ENCODE measurements at regions not wholly inside any gene's neighbourhood (a gene's known extent, or its start where the extent isn't known, plus 50 kb on each side); places are given as distances from the start of the nearest gene placed in this dataset.
"Not testable (repeated sequence)": the region's sequence is repeated elsewhere in the genome, so short reads cannot be mapped to it uniquely, and the experiment has no call there.

DNA sequence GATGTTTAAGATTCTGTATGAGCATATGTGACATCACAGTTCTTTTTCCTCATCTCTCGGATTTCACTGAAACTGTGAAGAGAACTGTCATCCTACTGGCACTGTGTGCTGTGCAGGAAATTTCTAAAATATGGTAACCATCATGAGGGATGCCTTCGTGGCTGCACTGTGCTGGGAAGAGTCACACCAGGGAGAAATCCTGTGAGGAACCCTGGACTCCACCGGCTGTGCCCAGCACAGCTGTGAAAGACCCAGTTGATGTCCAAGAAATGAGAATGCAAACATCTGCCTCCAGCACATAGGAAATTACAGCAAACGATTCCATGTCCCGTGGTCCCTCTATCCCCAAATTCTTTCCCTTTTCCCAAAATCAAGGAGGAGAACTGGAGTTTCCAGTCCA is 475.4 kb downstream of the GOLGA6L6 start:
- CTCF ChIA-PET = not testable (repeated sequence)

DNA sequence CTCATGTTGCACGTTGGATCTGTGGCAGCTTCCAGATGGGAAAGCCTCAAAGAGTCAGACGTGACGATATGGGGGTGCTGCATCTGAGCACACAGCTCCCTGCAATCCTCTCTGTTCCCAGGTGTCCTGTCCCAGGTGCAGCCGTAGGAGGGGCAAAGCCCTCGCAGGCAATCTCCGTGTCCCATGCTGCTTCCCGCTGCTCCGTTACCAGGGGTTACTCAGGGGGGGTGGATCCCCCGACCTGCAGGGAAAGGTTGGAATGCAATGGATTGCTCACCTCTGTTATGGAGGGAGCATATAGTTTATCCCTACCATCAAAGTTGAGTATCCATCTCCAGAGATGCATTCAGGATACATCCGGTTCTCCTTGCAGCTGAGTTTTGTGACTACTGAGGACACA is 476.1 kb downstream of the GOLGA6L6 start:
- H3K27me3 Mint-ChIP-seq (ENCODE audit: unreplicated experiment); H3K27ac Mint-ChIP-seq (ENCODE audit: unreplicated experiment); H3K36me3 Mint-ChIP-seq (ENCODE audit: insufficient read depth, unreplicated experiment); H3K4me3 Mint-ChIP-seq (ENCODE audit: low read depth, unreplicated experiment); CTCF ChIA-PET; H3K9me3 Mint-ChIP-seq (ENCODE audit: low read depth, unreplicated experiment); DNase-seq; intact Hi-C loops (cut with micrococcal nuclease; ENCODE audit: unreplicated experiment); H3K4me1 Mint-ChIP-seq (ENCODE audit: low read depth, unreplicated experiment); BruUV-seq (replicated peaks): not testable (repeated sequence)

More for the DNA sequence above, 475.4 kb downstream of the GOLGA6L6 start:
- H3K4me3 Mint-ChIP-seq (ENCODE audit: low read depth, unreplicated experiment); H3K9me3 Mint-ChIP-seq (ENCODE audit: low read depth, unreplicated experiment); H3K36me3 Mint-ChIP-seq (ENCODE audit: insufficient read depth, unreplicated experiment); intact Hi-C loops (cut with micrococcal nuclease; ENCODE audit: unreplicated experiment); H3K27me3 Mint-ChIP-seq (ENCODE audit: unreplicated experiment); H3K27ac Mint-ChIP-seq (ENCODE audit: unreplicated experiment); DNase-seq; H3K4me1 Mint-ChIP-seq (ENCODE audit: low read depth, unreplicated experiment); BruUV-seq (replicated peaks): not testable (repeated sequence)

DNA sequence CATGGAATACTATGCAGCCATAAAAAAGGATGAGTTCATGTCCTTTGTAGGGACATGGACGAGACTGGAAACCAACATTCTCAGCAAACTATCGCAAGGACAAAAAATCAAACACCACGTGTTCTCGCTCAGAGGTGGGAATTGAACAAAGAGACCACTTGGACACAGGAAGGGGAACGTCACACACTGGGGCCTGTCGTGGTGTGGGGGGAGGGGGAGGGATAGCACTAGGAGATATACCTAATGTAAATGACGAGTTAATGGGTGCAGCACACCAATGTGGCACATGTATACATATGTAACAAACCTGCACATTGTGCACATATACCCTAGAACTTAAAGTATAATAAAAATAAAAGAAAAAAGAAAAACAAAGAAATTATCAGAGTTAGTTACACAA is 478.4 kb downstream of the GOLGA6L6 start:
- H3K36me3 Mint-ChIP-seq (ENCODE audit: insufficient read depth, unreplicated experiment); DNase-seq; H3K4me3 Mint-ChIP-seq (ENCODE audit: low read depth, unreplicated experiment); H3K4me1 Mint-ChIP-seq (ENCODE audit: low read depth, unreplicated experiment); H3K27me3 Mint-ChIP-seq (ENCODE audit: unreplicated experiment); intact Hi-C loops (cut with micrococcal nuclease; ENCODE audit: unreplicated experiment); H3K27ac Mint-ChIP-seq (ENCODE audit: unreplicated experiment); BruUV-seq (replicated peaks); CTCF ChIA-PET; H3K9me3 Mint-ChIP-seq (ENCODE audit: low read depth, unreplicated experiment): not testable (repeated sequence)

DNA sequence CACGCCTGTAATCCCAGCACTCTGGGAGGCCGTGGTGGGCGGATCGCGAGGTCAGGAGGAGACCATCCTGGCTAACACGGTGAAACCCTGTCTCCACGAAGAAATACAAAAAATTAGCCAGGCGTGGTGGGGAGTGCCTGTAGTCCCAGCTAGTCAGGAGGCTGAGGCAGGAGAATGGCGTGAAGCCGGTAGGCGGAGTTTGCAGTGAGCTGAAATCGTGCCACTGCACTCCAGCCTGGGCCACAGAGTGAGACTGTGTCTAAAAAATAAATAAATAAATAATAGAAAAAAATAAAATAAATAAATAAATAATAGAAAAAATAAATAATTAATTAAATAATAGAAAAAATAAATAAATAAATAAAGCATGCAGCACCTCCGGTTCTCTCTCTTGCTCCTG is 480.8 kb downstream of the GOLGA6L6 start:
- H3K9me3 Mint-ChIP-seq (ENCODE audit: low read depth, unreplicated experiment); DNase-seq; H3K4me1 Mint-ChIP-seq (ENCODE audit: low read depth, unreplicated experiment): not testable (repeated sequence)

DNA sequence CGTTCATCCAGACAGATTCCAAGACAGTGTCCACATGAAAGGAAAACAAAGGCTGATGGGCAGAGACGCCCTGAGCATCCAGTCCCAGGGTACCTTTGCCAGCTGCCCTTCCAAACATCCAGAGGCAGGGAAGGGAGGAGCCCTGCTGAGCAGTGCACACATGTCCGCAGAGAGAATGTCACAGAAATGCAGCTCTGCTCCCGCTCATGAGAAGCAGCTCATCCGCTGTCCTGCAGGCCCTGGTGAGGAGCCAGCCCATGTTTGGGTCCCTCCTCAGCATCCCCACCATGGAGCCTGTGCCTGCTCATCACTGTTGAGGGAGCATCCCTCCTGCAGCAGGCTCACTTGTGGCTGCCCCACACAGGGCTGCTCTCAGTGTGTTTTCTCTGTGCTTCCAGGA is 484.7 kb downstream of the GOLGA6L6 start:
- H3K9me3 Mint-ChIP-seq (ENCODE audit: low read depth, unreplicated experiment); H3K36me3 Mint-ChIP-seq (ENCODE audit: insufficient read depth, unreplicated experiment); H3K4me3 Mint-ChIP-seq (ENCODE audit: low read depth, unreplicated experiment); H3K4me1 Mint-ChIP-seq (ENCODE audit: low read depth, unreplicated experiment); H3K27me3 Mint-ChIP-seq (ENCODE audit: unreplicated experiment); intact Hi-C loops (cut with micrococcal nuclease; ENCODE audit: unreplicated experiment); H3K27ac Mint-ChIP-seq (ENCODE audit: unreplicated experiment); CTCF ChIA-PET; BruUV-seq (replicated peaks); DNase-seq: not testable (repeated sequence)

More for the DNA sequence above, 480.8 kb downstream of the GOLGA6L6 start:
- H3K4me3 Mint-ChIP-seq (ENCODE audit: low read depth, unreplicated experiment); intact Hi-C loops (cut with micrococcal nuclease; ENCODE audit: unreplicated experiment); H3K36me3 Mint-ChIP-seq (ENCODE audit: insufficient read depth, unreplicated experiment); BruUV-seq (replicated peaks); CTCF ChIA-PET; H3K27ac Mint-ChIP-seq (ENCODE audit: unreplicated experiment); H3K27me3 Mint-ChIP-seq (ENCODE audit: unreplicated experiment): not testable (repeated sequence)

DNA sequence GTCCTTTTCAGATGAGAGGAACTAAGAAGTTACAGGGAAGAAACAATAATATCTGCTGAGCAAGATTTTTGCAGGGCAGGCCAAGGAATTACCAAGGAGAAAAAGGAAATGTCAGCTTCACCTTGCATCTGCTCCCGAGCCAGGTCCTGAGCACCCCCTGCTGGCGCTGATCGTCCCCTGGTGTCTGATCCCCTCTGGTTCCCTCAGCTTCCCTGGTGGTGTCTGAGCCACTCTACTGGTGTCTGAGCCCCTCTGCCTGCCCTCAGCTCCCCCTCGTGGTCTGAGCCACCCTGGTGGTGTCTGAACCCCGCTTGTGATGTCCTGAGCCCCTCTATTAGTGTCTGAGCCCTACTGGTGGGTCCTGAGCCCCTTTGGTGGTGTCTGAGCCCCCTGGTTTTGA is 485.7 kb downstream of the GOLGA6L6 start:
- H3K27me3 Mint-ChIP-seq (ENCODE audit: unreplicated experiment); H3K4me1 Mint-ChIP-seq (ENCODE audit: low read depth, unreplicated experiment); H3K9me3 Mint-ChIP-seq (ENCODE audit: low read depth, unreplicated experiment); BruUV-seq (replicated peaks); H3K36me3 Mint-ChIP-seq (ENCODE audit: insufficient read depth, unreplicated experiment); H3K27ac Mint-ChIP-seq (ENCODE audit: unreplicated experiment); DNase-seq; intact Hi-C loops (cut with micrococcal nuclease; ENCODE audit: unreplicated experiment); H3K4me3 Mint-ChIP-seq (ENCODE audit: low read depth, unreplicated experiment); CTCF ChIA-PET: not testable (repeated sequence)

DNA sequence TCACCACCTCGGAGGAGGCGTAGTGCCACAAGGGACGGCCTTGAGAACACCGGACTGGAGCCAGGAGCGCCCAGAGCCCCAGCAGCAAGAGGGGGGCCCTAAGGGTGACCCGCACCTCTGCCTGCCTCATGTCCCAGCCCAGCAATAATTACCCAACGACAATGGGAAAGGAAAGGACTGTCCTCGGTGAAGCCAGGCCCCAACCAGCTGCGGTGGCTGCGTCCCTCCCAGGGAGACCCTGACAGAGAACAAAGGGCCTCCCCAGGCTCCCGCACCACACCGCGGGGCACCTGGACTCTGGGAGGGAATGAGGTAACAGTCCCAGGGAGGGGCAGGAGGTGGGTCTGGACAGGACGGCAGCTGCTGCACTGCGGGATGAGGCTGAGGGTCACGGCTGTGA is 493.4 kb downstream of the GOLGA6L6 start:
- H3K27me3 Mint-ChIP-seq (ENCODE audit: unreplicated experiment); BruUV-seq (replicated peaks); H3K36me3 Mint-ChIP-seq (ENCODE audit: insufficient read depth, unreplicated experiment); CTCF ChIA-PET; H3K4me1 Mint-ChIP-seq (ENCODE audit: low read depth, unreplicated experiment); H3K4me3 Mint-ChIP-seq (ENCODE audit: low read depth, unreplicated experiment); H3K27ac Mint-ChIP-seq (ENCODE audit: unreplicated experiment); H3K9me3 Mint-ChIP-seq (ENCODE audit: low read depth, unreplicated experiment); intact Hi-C loops (cut with micrococcal nuclease; ENCODE audit: unreplicated experiment); DNase-seq: not testable (repeated sequence)

DNA sequence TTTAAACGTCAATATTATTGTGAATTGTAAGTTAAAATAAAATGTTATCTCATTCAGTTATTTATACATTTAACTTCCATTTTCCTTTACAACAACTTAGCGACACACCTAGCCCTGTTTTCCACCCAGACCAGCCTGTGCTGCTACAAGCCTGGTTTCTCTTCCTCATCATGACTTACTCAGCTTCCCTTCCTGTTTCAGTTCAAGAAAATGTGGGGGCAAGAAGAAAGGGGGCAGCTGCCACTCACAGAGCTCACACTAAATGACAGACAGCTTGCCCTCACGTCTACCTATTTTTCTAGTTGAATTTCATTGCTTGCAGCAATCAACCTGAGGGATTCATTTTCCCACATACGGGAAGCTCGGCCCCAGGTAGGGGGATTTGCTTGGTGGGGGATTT is 496.4 kb downstream of the GOLGA6L6 start:
- not testable (repeated sequence) for BruUV-seq (replicated peaks); H3K4me3 Mint-ChIP-seq (ENCODE audit: low read depth, unreplicated experiment)

DNA sequence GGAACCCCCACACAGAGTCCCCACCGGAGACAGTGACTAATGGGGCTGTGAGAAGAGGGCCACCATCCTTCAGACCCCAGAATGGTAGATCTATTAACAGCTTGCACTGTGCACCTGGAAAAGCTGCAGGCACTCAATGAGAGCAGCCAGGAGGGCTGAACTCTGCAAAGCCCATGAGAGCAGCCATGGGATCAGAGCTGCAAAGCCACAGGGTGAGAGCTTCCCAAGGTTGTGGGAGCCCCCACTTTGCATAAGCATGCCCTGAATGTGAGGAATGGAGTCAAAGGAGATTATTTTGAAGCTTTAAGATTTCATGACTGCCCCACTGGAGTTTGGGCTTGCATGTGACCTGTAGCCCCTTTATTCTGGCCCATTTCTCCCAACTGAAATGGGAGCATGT is 500.9 kb downstream of the GOLGA6L6 start:
- H3K36me3 Mint-ChIP-seq (ENCODE audit: insufficient read depth, unreplicated experiment); H3K4me1 Mint-ChIP-seq (ENCODE audit: low read depth, unreplicated experiment); H3K27ac Mint-ChIP-seq (ENCODE audit: unreplicated experiment); BruUV-seq (replicated peaks); intact Hi-C loops (cut with micrococcal nuclease; ENCODE audit: unreplicated experiment); DNase-seq; H3K27me3 Mint-ChIP-seq (ENCODE audit: unreplicated experiment); CTCF ChIA-PET; H3K4me3 Mint-ChIP-seq (ENCODE audit: low read depth, unreplicated experiment); H3K9me3 Mint-ChIP-seq (ENCODE audit: low read depth, unreplicated experiment): not testable (repeated sequence)

More for the DNA sequence above, 496.4 kb downstream of the GOLGA6L6 start:
- intact Hi-C loops (cut with micrococcal nuclease; ENCODE audit: unreplicated experiment); H3K36me3 Mint-ChIP-seq (ENCODE audit: insufficient read depth, unreplicated experiment); DNase-seq; H3K27ac Mint-ChIP-seq (ENCODE audit: unreplicated experiment); H3K4me1 Mint-ChIP-seq (ENCODE audit: low read depth, unreplicated experiment); H3K9me3 Mint-ChIP-seq (ENCODE audit: low read depth, unreplicated experiment); H3K27me3 Mint-ChIP-seq (ENCODE audit: unreplicated experiment); CTCF ChIA-PET: not testable (repeated sequence)

DNA sequence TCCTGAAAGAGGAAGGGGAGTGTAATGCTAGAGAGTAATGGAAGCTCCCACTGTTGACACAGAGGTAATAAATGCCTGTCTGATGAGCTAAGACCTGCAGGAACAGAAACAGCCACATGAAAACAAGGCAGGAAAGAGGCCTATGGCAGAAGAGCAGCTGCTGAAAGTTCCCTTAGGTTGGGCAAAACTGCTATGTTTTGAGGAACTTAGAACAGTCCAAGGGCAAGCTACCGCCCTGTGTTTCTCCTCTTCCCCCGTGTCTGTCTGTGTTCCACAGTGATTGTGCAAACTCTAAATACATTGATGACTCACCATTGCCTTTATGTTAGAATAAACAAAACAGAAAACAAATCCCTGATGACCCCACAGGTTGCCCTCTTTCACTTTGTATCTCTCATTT is 516.6 kb downstream of the GOLGA6L6 start:
- H3K9me3 Mint-ChIP-seq (ENCODE audit: low read depth, unreplicated experiment); H3K4me3 Mint-ChIP-seq (ENCODE audit: low read depth, unreplicated experiment); H3K36me3 Mint-ChIP-seq (ENCODE audit: insufficient read depth, unreplicated experiment); H3K27ac Mint-ChIP-seq (ENCODE audit: unreplicated experiment); BruUV-seq (replicated peaks); H3K27me3 Mint-ChIP-seq (ENCODE audit: unreplicated experiment); intact Hi-C loops (cut with micrococcal nuclease; ENCODE audit: unreplicated experiment); H3K4me1 Mint-ChIP-seq (ENCODE audit: low read depth, unreplicated experiment); DNase-seq; CTCF ChIA-PET: not testable (repeated sequence)

DNA sequence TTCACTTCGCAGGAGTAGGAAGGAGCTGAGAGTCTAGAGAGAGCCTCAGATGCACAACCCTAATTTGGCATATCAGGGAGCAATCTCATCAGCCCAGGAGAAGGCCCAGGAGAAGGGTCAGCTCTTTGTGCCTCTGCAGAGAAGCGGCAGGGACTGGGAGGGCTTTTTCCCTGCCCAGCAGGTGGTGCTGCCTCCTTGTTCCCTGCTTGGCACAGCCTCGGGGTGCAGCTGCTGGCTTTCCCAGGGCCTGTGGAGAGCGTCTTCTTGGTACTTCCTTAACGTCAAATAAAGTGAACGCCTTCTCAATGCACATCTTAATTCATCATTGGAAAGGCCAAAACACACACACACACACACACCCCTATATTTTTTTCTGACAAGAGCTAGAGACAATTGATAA is 519.3 kb downstream of the GOLGA6L6 start:
- H3K27me3 Mint-ChIP-seq (ENCODE audit: unreplicated experiment); H3K4me1 Mint-ChIP-seq (ENCODE audit: low read depth, unreplicated experiment); BruUV-seq (replicated peaks); H3K9me3 Mint-ChIP-seq (ENCODE audit: low read depth, unreplicated experiment); CTCF ChIA-PET; DNase-seq; H3K27ac Mint-ChIP-seq (ENCODE audit: unreplicated experiment); H3K36me3 Mint-ChIP-seq (ENCODE audit: insufficient read depth, unreplicated experiment); H3K4me3 Mint-ChIP-seq (ENCODE audit: low read depth, unreplicated experiment); intact Hi-C loops (cut with micrococcal nuclease; ENCODE audit: unreplicated experiment): not testable (repeated sequence)
